HCT116 (cell line): ENCODE measurements at regions not wholly inside any gene's neighbourhood (a gene's known extent, or its start where the extent isn't known, plus 50 kb on each side); places are given as distances from the start of the nearest gene placed in this dataset.

Source experiments
- ATAC-seq: fragments of 200-7000 bp; cut with Tn5 transposase; 2 replicates; pipeline ENCODE4 v1.9.1; 2020; ENCODE audit warnings: mild to moderate bottlenecking, moderate library complexity
- BruUV-seq: library from RNA; stranded (reverse); fragments of 400-500 nt; replicated peaks from 2 replicates; lab custom pipeline; 2021; lab: Mats Ljungman, UMichigan
- CTCF ChIA-PET: fragments of 300-600 bp; sonication (Branson Sonifier 250); formaldehyde crosslinking; loops from one replicate; lab custom pipeline; 2021; ENCODE audit warnings: antibody characterized with exemption; lab: Charles Lee
- POLR2A ChIA-PET: fragments of 300-600, 350-600 bp; sonication (Branson Sonifier 250); formaldehyde crosslinking; loops from one replicate; lab custom pipeline; 2021; ENCODE audit warnings: antibody characterized with exemption; lab: Charles Lee
- RAD21 ChIA-PET, 2 experiments: fragments of 300-600 bp; sonication (Branson Sonifier 250); formaldehyde crosslinking; loops; one replicate each; lab custom pipeline; 2023; ENCODE audit warnings: low total read pairs in 2 of 2; ENCODE audit not compliant: uncharacterized antibody in 2 of 2, unreplicated experiment in 2 of 2, low non-redundant PET in 1 of 2; lab: Charles Lee
- DNase-seq: peaks from one replicate; pipeline ENCODE4 v3.0.0-alpha.2; 2010; ENCODE audit warnings: low read depth, low spot score
- H2AFZ ChIP-seq: fragments of 200-600 bp; shearing (Covaris generic), sonication (generic); 2 replicates; pipeline ENCODE4 v1.6.1; 2017; ENCODE audit warnings: low read depth, mixed run types, mixed read lengths, antibody characterized with exemption, low read length; ENCODE audit not compliant: poor library complexity, severe bottlenecking
- H3K27ac ChIP-seq: 2 replicates; pipeline ENCODE4 v1.5.1; 2012; ENCODE audit warnings: low read depth, low read length
- H3K27me3 ChIP-seq: fragments of 200-600 bp; sonication (generic); 2 replicates; pipeline ENCODE4 v1.6.1; 2016; ENCODE audit warnings: mixed run types, low read length, mixed read lengths; ENCODE audit not compliant: insufficient read depth
- H3K36me3 ChIP-seq, 2 experiments: fragments of 200-500 bp in 1 of 2; fragments of 200-600 bp in 1 of 2; sonication (Bioruptor generic) in 1 of 2; sonication (generic) in 1 of 2; 2 replicates each; pipeline versions ENCODE4 v1.5.1 to v1.6.1; 2014 to 2016; ENCODE audit warnings: low read length in 2 of 2, inconsistent platforms in 1 of 2, mixed read lengths in 1 of 2, mixed run types in 1 of 2; ENCODE audit not compliant: insufficient read depth in 2 of 2, control insufficient read depth in 1 of 2
- H3K4me1 ChIP-seq, 2 experiments: fragments of 200-600 bp in 1 of 2; sonication (generic) in 1 of 2; 2 replicates each; pipeline versions ENCODE4 v1.5.1 to v1.6.1; 2012 to 2017; ENCODE audit warnings: low read length in 2 of 2, inconsistent platforms in 1 of 2, mild to moderate bottlenecking in 1 of 2, mixed read lengths in 1 of 2, mixed run types in 1 of 2, moderate library complexity in 1 of 2; ENCODE audit not compliant: insufficient read depth in 2 of 2, control insufficient read depth in 1 of 2
- H3K4me2 ChIP-seq: fragments of 200-600 bp; sonication (generic); 2 replicates; pipeline ENCODE4 v1.6.1; 2017; ENCODE audit warnings: mixed run types, low read length, mixed read lengths
- H3K4me3 ChIP-seq, 2 experiments: fragments of 200-600 bp in 1 of 2; sonication (generic) in 1 of 2; replicated peaks in 1 of 2; 2 replicates each; pipeline ENCODE4 v1.5.1; 2011 to 2016; ENCODE audit warnings: low read length in 2 of 2, control low read depth in 1 of 2, low read depth in 1 of 2, mild to moderate bottlenecking in 1 of 2, mixed read lengths in 1 of 2, mixed run types in 1 of 2
- H3K79me2 ChIP-seq: fragments of 200-600 bp; sonication (generic); 2 replicates; pipeline ENCODE4 v1.6.1; 2017; ENCODE audit warnings: mild to moderate bottlenecking, mixed run types, low read length, moderate library complexity, mixed read lengths; ENCODE audit not compliant: insufficient read depth
- H3K9ac ChIP-seq: fragments of 200-600 bp; sonication (generic); 2 replicates; pipeline ENCODE4 v1.6.1; 2016; ENCODE audit warnings: low read length, mixed read lengths
- H3K9me2 ChIP-seq: fragments of 200-600 bp; sonication (generic), shearing (Covaris generic); 2 replicates; pipeline ENCODE4 v1.6.1; 2017; ENCODE audit warnings: mixed run types, mild to moderate bottlenecking, moderate library complexity; ENCODE audit not compliant: insufficient read depth
- H3K9me3 ChIP-seq, 2 experiments: fragments of 200-500 bp in 1 of 2; fragments of 200-600 bp in 1 of 2; sonication (Bioruptor generic) in 1 of 2; sonication (generic) in 1 of 2; 2 replicates each; pipeline ENCODE4 v1.6.1; 2014 to 2017; ENCODE audit warnings: low read length in 2 of 2, mixed read lengths in 2 of 2, inconsistent platforms in 1 of 2, low read depth in 1 of 2, mild to moderate bottlenecking in 1 of 2, mixed run types in 1 of 2, moderate library complexity in 1 of 2; ENCODE audit not compliant: control insufficient read depth in 1 of 2, insufficient read depth in 1 of 2
- H4K20me1 ChIP-seq: fragments of 200-600 bp; sonication (generic), shearing (Covaris generic); 2 replicates; pipeline ENCODE4 v1.6.1; 2017; ENCODE audit warnings: mixed run types, mild to moderate bottlenecking, moderate library complexity; ENCODE audit not compliant: insufficient read depth
- EGR1 ChIP-seq: IDR thresholded peaks from 2 replicates; pipeline ENCODE4 v1.6.1; 2012; ENCODE audit warnings: low read depth
- EZH2 ChIP-seq: fragments of 200-600 bp; sonication (generic); IDR thresholded peaks from 2 replicates; pipeline ENCODE4 v1.6.1; 2017; ENCODE audit warnings: antibody characterized with exemption, mixed run types
- JUND ChIP-seq: IDR thresholded peaks from 2 replicates; pipeline ENCODE4 v1.6.1; 2012
- MAX ChIP-seq: IDR thresholded peaks from 2 replicates; pipeline ENCODE4 v1.6.1; 2012
- POLR2A ChIP-seq: IDR thresholded peaks from 2 replicates; pipeline ENCODE4 v1.7.0; 2011; ENCODE audit warnings: borderline replicate concordance; ENCODE audit not compliant: insufficient read depth, insufficient read length; ENCODE audit errors: extremely low read depth
- SIN3A ChIP-seq: IDR thresholded peaks from 2 replicates; pipeline ENCODE4 v1.6.1; 2012; ENCODE audit warnings: low read depth
- TCF7L2 ChIP-seq: IDR thresholded peaks from 2 replicates; pipeline ENCODE4 v1.7.0; 2011; ENCODE audit warnings: borderline replicate concordance, inconsistent platforms; ENCODE audit not compliant: insufficient read depth, insufficient read length; ENCODE audit errors: extremely low read depth
- ZBTB33 ChIP-seq: IDR thresholded peaks from 2 replicates; pipeline ENCODE4 v1.6.1; 2011; ENCODE audit warnings: mild to moderate bottlenecking, low read length, moderate library complexity; ENCODE audit not compliant: insufficient replicate concordance; ENCODE audit errors: extremely low read depth
- intact Hi-C: fragments of 100-400 bp; cut with micrococcal nuclease; formaldehyde crosslinking; loops from 2 replicates; pipeline ENCODE4 v1.10.0; 2022

GRCh38 chr1:19536519-19536918, 51.2 kb upstream of the CAPZB start:
- H3K4me2 ChIP-seq, result no peak overlapping the region
- H3K36me3 ChIP-seq, result no peaks in the 10 kb centered on the region
- no peaks in the 10 kb centered on the region for H3K79me2 ChIP-seq
- H2AFZ ChIP-seq, result no peak overlapping the region
- POLR2A ChIA-PET, result no interaction called here
- H3K9me3 ChIP-seq, result peaks cover 5 to 12% of the 10 kb centered on the region in 2 experiments; a peak in 3 of 4 replicates
- intact Hi-C loops, result no loop called here
- no peak overlapping the region for H3K9ac ChIP-seq
- CTCF ChIA-PET, result no interaction called here
- no peak overlapping the region for H3K27ac ChIP-seq
- no peaks in the 10 kb centered on the region for H4K20me1 ChIP-seq
- no peak for TF ChIP-seq SIN3A
- H3K27me3 ChIP-seq, result no peaks in the 10 kb centered on the region
- RAD21 ChIA-PET, result no interaction called here
- BruUV-seq, result no TSS peak
- no peak overlapping the region for H3K4me3 ChIP-seq
- no peak for ATAC-seq
- H3K4me1 ChIP-seq, result no peaks in the 10 kb centered on the region
- no peaks in the 10 kb centered on the region for H3K9me2 ChIP-seq
- DNase-seq, result no peak

- Histone ChIP-seq H3K9me2 (no peaks in the 10 kb centered on the region), H3K4me1 (no peaks in the 10 kb centered on the region), H3K27ac (no peak overlapping the region), H3K4me2 (no peak overlapping the region), H3K79me2 (no peaks in the 10 kb centered on the region), H3K4me3 (no peak overlapping the region), H2AFZ (no peak overlapping the region), H3K36me3 (no peaks in the 10 kb centered on the region)
- intact Hi-C loops, result no loop called here
- no peak for ATAC-seq
- DNase-seq, result no peak
- POLR2A ChIA-PET, result no interaction called here
- TF ChIP-seq TCF7L2 (no peak), EZH2 (no peak), JUND (no peak), POLR2A (no peak), MAX (no peak), ZBTB33 (no peak), EGR1 (no peak)
- TF ChIP-seq, all 23 proteins: peak for 0
- Histone ChIP-seq H3K27me3 (no peaks in the 10 kb centered on the region), H3K9ac (no peak overlapping the region), H4K20me1 (no peaks in the 10 kb centered on the region), H3K9me3 (peaks cover 5 to 12% of the 10 kb centered on the region in 2 experiments; a peak in 3 of 4 replicates)
- RAD21 ChIA-PET, result no interaction called here
- no TSS peak for BruUV-seq
- CTCF ChIA-PET, result no interaction called here
These were observed 49.9 kb upstream of the CAPZB start for GRCh38 chr1:19535214-19535613.
